Coronary artery (tissue), 2 donors: ENCODE measurements at regions not wholly inside any gene's neighbourhood (a gene's known extent, or its start where the extent isn't known, plus 50 kb on each side); places are given as distances from the start of the nearest gene placed in this dataset.

Experiments used
- DNase-seq: peaks from one replicate; pipeline ENCODE4 v3.0.0-alpha.2; 2017; ENCODE audit warnings: low spot score
- H3K27ac ChIP-seq, 2 donors: fragments of 200-600 bp; sonication (generic); one replicate each; pipeline ENCODE4 v1.5.1; 2016 to 2019
- H3K4me3 ChIP-seq: fragments of 200-600 bp; sonication (generic); 2 replicates; pipeline ENCODE4 v1.5.1; 2016; ENCODE audit warnings: mild to moderate bottlenecking, moderate library complexity
- TF ChIP-seq, protein P1 (sequence below): fragments of 200-600 bp; sonication (generic); IDR thresholded peaks from one replicate; pipeline ENCODE4 v1.5.1; 2019; ENCODE audit warnings: antibody characterized with exemption

DNA sequence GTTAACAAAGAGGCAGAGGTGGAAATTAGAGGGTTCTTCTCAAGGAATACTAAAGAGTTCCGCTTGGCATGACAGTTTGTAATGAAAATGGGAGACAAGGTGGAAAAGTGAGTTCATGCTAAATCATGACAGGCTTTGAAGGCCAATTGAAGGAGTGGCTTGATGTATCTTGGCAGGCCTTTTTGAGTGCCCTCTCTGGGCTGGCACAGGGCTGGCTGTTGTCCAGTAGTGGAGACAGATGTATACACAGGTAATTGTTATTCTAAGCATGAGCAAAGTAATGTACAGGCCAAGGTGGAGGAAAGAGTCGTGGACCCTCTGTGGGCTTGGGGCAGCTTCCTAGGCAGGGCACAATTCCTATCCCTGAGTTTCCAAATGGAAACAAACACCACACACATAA, 196.7 kb upstream of the GALNT2 start:
- DNase-seq: no peak
- Histone ChIP-seq H3K4me3 (no peak overlapping the region), H3K27ac (no peak overlapping the region)
- TF ChIP-seq, protein P1, sequence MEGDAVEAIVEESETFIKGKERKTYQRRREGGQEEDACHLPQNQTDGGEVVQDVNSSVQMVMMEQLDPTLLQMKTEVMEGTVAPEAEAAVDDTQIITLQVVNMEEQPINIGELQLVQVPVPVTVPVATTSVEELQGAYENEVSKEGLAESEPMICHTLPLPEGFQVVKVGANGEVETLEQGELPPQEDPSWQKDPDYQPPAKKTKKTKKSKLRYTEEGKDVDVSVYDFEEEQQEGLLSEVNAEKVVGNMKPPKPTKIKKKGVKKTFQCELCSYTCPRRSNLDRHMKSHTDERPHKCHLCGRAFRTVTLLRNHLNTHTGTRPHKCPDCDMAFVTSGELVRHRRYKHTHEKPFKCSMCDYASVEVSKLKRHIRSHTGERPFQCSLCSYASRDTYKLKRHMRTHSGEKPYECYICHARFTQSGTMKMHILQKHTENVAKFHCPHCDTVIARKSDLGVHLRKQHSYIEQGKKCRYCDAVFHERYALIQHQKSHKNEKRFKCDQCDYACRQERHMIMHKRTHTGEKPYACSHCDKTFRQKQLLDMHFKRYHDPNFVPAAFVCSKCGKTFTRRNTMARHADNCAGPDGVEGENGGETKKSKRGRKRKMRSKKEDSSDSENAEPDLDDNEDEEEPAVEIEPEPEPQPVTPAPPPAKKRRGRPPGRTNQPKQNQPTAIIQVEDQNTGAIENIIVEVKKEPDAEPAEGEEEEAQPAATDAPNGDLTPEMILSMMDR: no peak

DNA sequence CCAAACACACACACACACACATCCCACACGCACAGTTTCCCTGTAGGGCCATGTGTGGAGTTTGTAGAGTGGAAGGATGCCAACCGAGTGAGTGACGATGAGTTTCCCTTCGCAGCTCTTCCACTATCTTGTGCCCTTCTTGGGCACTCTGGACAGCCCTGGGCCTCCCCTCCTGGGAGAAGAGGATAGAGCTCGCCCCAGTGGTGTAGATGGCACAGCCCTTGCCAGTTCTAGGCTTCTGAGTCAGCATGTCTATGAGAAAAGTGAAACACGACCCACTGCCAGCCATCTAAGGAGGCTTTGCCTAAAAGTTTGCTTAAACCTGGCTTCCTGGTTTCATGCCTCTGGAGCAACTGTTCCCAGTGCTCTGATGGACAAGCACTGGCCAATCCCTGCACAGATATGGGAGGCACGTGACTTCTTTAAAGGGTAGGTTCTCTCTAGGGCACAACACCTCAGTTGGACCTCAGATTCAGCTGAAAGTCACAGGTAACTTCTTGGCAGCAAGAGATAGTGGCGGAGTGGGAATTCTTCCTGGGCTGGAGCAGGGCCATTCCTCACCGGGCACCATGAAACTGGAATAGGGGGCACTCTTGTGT, 195.9 kb upstream of the GALNT2 start:
- no peak overlapping the region for H3K27ac ChIP-seq
- no peak for DNase-seq
- TF ChIP-seq, protein P1: no peak
- H3K4me3 ChIP-seq: no peak overlapping the region

DNA sequence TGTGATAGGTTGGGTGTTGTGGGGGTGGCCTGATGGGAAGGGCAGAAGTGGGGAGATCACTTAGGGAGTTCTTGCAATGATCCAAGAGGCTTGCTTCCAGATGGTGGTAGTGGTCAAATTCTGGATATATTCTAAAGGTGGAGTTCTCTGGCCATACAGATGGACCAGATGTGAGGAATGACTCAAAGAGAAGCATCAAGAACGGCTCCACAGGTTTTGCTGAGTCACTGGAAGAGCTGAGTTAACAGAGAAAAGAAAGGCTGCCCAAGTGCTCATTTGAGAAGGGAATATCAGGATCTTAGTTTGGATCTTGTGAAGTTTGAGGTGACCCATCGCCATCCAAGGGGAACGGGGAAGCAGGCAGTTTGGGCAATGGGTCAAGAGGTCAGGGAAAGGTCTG, 192.9 kb upstream of the GALNT2 start:
- Histone ChIP-seq H3K4me3 (no peak overlapping the region), H3K27ac (no peak overlapping the region)
- TF ChIP-seq, protein P1: no peak
- no peak for DNase-seq

DNA sequence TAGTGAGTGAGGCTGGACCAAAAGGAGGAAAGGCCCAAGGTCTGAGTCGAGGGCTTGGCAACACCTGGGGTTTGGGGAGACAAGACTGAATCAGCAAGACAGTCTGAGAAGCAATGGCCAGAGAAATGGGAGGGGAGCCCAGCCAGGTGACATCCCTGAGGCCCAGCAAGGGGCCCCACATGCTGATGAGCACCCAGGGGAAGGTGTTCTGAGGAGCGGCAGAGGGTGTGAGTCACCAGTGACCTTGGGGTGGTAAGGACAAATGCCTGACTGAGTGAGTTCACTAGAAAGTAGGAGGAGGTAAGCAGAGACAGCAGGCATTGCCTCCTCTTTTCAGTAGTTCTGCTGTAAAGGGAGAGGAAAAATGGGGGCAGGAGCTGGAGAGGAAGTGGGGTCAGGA, 192.4 kb upstream of the GALNT2 start:
- DNase-seq: no peak
- TF ChIP-seq, protein P1: no peak
- Histone ChIP-seq H3K27ac (no peak overlapping the region), H3K4me3 (no peak overlapping the region)

DNA sequence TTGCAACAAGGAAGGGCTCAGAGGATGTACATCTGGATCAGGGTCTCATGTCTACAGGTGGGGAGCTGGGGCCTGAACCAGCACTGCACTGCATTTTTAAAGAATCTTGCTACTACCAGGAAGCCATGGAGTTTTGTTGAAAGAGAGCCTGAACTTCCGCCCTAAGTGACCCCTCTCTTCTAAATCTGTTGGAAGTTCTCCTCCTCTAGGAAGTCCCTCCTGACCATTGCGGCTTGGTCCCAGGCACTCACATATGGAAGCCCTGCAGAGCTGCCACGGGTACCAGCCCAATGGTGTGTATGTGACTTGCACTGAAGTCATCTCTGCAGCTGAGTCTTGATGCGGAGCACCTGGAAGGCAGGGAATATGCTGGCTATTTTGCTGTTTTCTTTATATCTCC, 192.0 kb upstream of the GALNT2 start:
- DNase-seq: peak; percentile 45

DNA sequence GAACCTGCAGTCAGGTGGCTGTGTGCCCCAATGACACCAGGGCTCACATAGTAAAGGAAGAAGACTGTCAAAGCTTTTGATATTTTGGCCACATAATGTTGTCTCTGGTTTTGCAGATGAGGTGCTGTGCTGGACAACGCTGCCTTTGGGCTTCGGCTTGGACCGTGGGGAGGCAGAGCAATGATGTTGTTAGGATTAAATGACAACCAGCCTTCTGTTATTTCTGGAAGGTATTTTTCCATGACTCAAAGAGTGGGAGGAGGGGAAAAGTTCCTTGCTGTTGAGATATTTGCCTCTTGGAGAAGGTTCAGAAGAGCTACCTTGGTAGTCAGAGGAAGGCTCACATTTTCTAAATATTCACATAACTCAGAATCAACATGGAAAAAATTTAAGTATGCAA, 187.3 kb upstream of the GALNT2 start:
- Histone ChIP-seq H3K27ac (no peak overlapping the region), H3K4me3 (no peak overlapping the region)
- TF ChIP-seq, protein P1: no peak
- no peak for DNase-seq

More for the DNA sequence above, 192.0 kb upstream of the GALNT2 start:
- TF ChIP-seq, protein P1: no peak
- H3K4me3 ChIP-seq: no peak overlapping the region
- no peak overlapping the region for H3K27ac ChIP-seq
